Upper lobe of right lung (tissue), 1 donor: ENCODE measurements at regions not wholly inside any gene's neighbourhood (a gene's known extent, or its start where the extent isn't known, plus 50 kb on each side); places are given as distances from the start of the nearest gene placed in this dataset.
A peak's percentile ranks its signal among the peaks of the same experiment; 100 is the strongest.

Experiments used
- ATAC-seq: fragments of 200-7000 bp; cut with Tn5 transposase; one replicate; pipeline ENCODE4 v1.9.1; 2020; ENCODE audit warnings: mild to moderate bottlenecking, moderate library complexity
- DNase-seq: peaks from one replicate; pipeline ENCODE4 v3.0.0-alpha.2; 2020
- H3K27ac ChIP-seq: fragments of 200-600 bp; one replicate; pipeline ENCODE4 v1.8.0; 2022
- H3K27me3 ChIP-seq: fragments of 200-600 bp; one replicate; pipeline ENCODE4 v1.8.0; 2022; ENCODE audit warnings: mild to moderate bottlenecking
- H3K36me3 ChIP-seq: fragments of 200-600 bp; one replicate; pipeline ENCODE4 v1.8.0; 2022
- H3K4me1 ChIP-seq: fragments of 200-600 bp; one replicate; pipeline ENCODE4 v1.8.0; 2022
- H3K4me3 ChIP-seq: fragments of 200-600 bp; one replicate; pipeline ENCODE4 v1.8.0; 2022; ENCODE audit warnings: mild to moderate bottlenecking
- H3K9me3 ChIP-seq: fragments of 200-600 bp; one replicate; pipeline ENCODE4 v1.8.0; 2022
- intact Hi-C: fragments of 100-400 bp; cut with DNase I; formaldehyde crosslinking; loops from one replicate; pipeline ENCODE4 v1.11.0; 2022
- TF ChIP-seq, protein P1 (sequence below): fragments of 200-600 bp; IDR thresholded peaks from one replicate; pipeline ENCODE4 v1.8.0; 2022; ENCODE audit warnings: antibody characterized with exemption
- donor health status: DM: no; HTN: yes; CAD: no; lungs with severe emphysema.

DNA sequence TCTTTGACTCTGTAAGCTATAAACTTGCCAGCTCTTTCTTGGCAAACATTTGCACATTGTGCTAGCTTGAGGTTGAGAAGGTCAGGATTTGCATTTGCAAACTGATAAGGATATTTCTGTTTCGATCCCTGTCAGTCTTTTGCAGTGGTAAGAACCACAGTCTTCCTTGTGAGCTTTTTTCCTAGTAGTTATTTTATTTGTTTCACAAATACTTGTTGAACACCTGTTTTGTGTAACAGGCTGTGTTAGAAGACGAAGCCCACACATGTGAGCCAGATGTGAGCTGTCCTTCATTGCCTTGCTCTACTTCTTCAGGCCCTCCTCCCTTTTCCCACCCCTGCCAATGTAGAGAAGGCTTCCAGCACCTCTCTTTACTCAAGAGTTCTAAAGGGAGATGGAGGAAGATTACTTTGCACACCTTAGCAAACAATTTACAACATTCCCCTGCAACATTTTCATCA, 327.0 kb upstream of the KLF4 start:
- ATAC-seq (no peak), DNase-seq (no peak)
- H3K36me3 ChIP-seq = no peaks in the 10 kb centered on the region
- no peak overlapping the region for H3K4me3 ChIP-seq
- H3K27ac ChIP-seq = no peak overlapping the region
- intact Hi-C loops = no loop called here
- H3K4me1 ChIP-seq = peaks cover 7% of the 10 kb centered on the region
- H3K9me3 ChIP-seq = no peaks in the 10 kb centered on the region
- TF ChIP-seq, protein P1, sequence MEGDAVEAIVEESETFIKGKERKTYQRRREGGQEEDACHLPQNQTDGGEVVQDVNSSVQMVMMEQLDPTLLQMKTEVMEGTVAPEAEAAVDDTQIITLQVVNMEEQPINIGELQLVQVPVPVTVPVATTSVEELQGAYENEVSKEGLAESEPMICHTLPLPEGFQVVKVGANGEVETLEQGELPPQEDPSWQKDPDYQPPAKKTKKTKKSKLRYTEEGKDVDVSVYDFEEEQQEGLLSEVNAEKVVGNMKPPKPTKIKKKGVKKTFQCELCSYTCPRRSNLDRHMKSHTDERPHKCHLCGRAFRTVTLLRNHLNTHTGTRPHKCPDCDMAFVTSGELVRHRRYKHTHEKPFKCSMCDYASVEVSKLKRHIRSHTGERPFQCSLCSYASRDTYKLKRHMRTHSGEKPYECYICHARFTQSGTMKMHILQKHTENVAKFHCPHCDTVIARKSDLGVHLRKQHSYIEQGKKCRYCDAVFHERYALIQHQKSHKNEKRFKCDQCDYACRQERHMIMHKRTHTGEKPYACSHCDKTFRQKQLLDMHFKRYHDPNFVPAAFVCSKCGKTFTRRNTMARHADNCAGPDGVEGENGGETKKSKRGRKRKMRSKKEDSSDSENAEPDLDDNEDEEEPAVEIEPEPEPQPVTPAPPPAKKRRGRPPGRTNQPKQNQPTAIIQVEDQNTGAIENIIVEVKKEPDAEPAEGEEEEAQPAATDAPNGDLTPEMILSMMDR = no peak
- H3K27me3 ChIP-seq = no peaks in the 10 kb centered on the region

DNA sequence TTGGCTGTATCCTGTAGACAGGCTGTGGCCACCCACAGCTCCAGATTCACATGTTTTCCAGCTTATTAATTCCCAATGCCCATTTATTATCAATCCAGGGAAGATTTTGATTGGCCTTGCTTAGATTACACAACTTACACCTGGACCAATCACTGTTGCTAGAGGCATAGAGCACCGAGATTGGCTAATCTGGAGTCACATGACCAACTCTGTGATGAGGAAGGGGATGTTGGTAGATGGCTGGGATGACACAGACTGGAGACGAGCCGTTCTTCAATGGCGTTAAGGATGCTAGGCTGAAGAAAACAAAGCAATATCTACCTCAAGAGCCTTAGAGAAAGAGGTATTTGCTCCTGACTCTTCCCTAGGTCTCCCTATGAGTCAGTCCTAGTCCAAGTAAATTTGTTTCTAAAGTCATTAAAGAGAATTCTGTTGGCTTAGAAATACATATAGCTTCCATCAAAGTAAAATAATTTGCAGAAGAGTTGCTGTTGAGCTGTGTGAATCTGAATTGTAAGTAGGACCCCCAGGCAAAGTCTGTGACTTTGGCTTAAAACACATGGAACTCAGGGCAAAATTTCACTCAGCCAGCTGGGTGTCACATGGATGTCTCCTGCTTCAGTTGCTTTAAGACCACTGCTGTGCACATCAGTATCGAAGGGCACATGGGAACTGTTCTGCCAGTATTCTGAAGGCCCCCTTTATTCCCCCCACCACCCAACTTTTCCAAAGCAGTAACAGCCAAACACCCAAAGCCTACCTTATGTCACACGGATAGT, 326.4 kb upstream of the KLF4 start:
- no peak overlapping the region for H3K4me3 ChIP-seq
- H3K9me3 ChIP-seq = no peaks in the 10 kb centered on the region
- intact Hi-C loops = no loop called here
- DNase-seq = no peak
- TF ChIP-seq, protein P1 = no peak
- H3K36me3 ChIP-seq = no peaks in the 10 kb centered on the region
- ATAC-seq = no peak
- H3K27ac ChIP-seq = no peak overlapping the region
- no peaks in the 10 kb centered on the region for H3K27me3 ChIP-seq
- peaks cover 7% of the 10 kb centered on the region for H3K4me1 ChIP-seq

DNA sequence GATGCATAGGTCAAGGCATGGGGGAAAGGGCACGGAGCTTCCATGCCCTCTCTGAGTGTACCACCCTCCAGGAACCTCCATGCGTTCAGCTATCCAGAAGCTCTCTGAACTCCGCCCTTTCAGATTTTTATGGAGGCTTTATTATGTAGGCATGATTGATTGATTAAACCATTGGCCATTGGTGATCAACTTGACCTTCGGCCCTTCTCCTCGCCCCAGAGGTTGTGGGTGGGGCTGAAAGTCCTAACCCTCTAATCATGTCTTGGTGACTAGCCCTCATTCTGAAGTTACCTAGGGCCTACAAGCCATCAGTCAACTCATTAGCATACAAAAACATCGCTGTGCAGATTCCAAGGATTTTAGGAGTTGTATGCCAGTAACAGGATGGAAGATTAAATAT, 323.7 kb upstream of the KLF4 start:
- no peak overlapping the region for H3K27ac ChIP-seq
- no peak for ATAC-seq
- intact Hi-C loops = no loop called here

DNA sequence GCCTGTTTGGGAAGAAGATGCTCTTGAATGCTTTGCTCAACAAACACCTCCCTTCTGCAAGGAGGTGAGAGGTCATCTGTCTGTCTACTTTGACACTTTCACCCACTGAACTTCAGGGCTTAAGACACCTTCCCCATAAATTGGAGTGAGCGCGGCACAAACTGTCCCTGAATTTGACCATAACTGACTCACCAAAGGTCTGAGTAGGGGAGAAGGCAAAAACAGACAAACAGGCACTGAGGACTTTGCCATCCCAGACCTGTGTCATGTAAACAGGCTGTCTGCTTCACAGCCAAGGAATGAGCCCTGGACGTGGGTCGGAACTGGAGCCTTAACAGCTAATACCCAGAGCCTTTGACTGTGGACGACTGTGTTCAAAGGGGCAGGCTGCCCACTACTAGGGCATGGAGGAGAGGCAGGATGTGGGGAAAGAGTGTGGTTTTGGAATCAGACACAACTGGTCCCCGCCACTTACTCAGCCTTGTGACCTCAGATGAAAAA, 320.9 kb upstream of the KLF4 start:
- Histone ChIP-seq H3K27me3 (no peaks in the 10 kb centered on the region), H3K4me1 (no peaks in the 10 kb centered on the region), H3K9me3 (no peaks in the 10 kb centered on the region), H3K4me3 (no peak overlapping the region), H3K27ac (no peak overlapping the region), H3K36me3 (no peaks in the 10 kb centered on the region)
- TF ChIP-seq, protein P1 = no peak
- DNase-seq = peak; percentile 66
- intact Hi-C loops = no loop called here
- ATAC-seq = peak; percentile 91

More for the DNA sequence above, 323.7 kb upstream of the KLF4 start:
- H3K36me3 ChIP-seq = no peaks in the 10 kb centered on the region
- H3K4me3 ChIP-seq = no peak overlapping the region
- TF ChIP-seq, protein P1 = no peak
- no peak for DNase-seq
- no peaks in the 10 kb centered on the region for H3K27me3 ChIP-seq
- no peaks in the 10 kb centered on the region for H3K4me1 ChIP-seq
- H3K9me3 ChIP-seq = no peaks in the 10 kb centered on the region

DNA sequence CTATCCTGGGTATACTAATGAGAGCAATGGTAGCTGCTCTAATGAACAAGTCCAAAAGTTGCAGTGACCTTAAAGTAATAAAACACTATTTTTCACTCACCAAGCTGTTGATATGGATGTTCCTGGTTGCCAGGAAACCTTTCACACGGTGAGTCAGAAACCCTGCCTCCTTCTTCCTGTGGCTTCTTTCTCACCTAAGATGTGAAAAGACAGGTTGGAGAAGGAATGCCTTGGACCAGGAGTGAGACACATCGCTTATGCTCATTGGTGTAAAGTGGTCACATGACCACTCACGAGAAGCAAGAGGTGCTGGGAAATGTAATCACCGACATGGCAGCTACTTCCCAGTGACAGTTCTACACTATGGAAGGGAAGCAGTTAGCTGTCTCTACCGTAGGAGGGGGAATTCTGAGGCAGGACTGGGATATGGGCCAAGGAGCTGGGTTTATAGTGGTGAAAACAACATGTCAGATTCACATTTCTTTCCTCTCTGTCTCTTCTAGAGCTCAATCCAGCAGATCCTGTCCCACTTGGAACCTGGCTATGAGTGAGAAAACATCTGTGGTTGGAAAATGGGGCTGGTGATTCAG, 320.4 kb upstream of the KLF4 start:
- Histone ChIP-seq H3K4me1 (no peaks in the 10 kb centered on the region), H3K27ac (no peak overlapping the region), H3K9me3 (no peaks in the 10 kb centered on the region), H3K4me3 (no peak overlapping the region), H3K27me3 (no peaks in the 10 kb centered on the region), H3K36me3 (no peaks in the 10 kb centered on the region)
- intact Hi-C loops = no loop called here
- ATAC-seq (no peak), DNase-seq (no peak)
- TF ChIP-seq, protein P1 = no peak
